PC-9 (cell line): ENCODE measurements at regions not wholly inside any gene's neighbourhood (a gene's known extent, or its start where the extent isn't known, plus 50 kb on each side); places are given as distances from the start of the nearest gene placed in this dataset.

ENCODE experiments used
- BruUV-seq: library from RNA; stranded (reverse); fragments of 400-500 nt; replicated peaks from 2 replicates; lab custom pipeline; 2021; lab: Mats Ljungman, UMichigan
- CTCF ChIA-PET: fragments of 300-600 bp; sonication (Branson Sonifier 250); formaldehyde crosslinking; loops from one replicate; lab custom pipeline; 2022; ENCODE audit warnings: antibody characterized with exemption; lab: Charles Lee
- POLR2A ChIA-PET: fragments of 300-600 bp; sonication (Branson Sonifier 250); formaldehyde crosslinking; loops from one replicate; lab custom pipeline; 2022; ENCODE audit warnings: antibody characterized with exemption; ENCODE audit not compliant: unreplicated experiment; lab: Charles Lee
- DNase-seq, 2 experiments: peaks; one replicate each; pipeline versions ENCODE4 v3.0.0 to v3.0.0-alpha.2; 2015 to 2022; ENCODE audit warnings: mixed read lengths in 1 of 2
- H2AFZ ChIP-seq: fragments of 200-600 bp; sonication (generic); 2 replicates; pipeline ENCODE4 v1.8.1; 2017; ENCODE audit warnings: antibody characterized with exemption
- H3F3A ChIP-seq: fragments of 200-600 bp; sonication (generic); 2 replicates; pipeline ENCODE4 v1.8.1; 2017; ENCODE audit warnings: antibody characterized with exemption, mild to moderate bottlenecking, low read depth; ENCODE audit not compliant: insufficient read depth
- H3K27ac ChIP-seq: fragments of 200-600 bp; sonication (generic); 2 replicates; pipeline ENCODE4 v1.6.1; 2016; ENCODE audit warnings: mixed run types
- H3K27me3 ChIP-seq: fragments of 200-600 bp; sonication (generic); 2 replicates; pipeline ENCODE4 v1.6.1; 2016; ENCODE audit warnings: low read depth, mixed run types; ENCODE audit not compliant: insufficient read depth
- H3K36me3 ChIP-seq: fragments of 200-600 bp; sonication (generic); 2 replicates; pipeline ENCODE4 v1.6.1; 2016; ENCODE audit warnings: low read depth, mixed run types
- H3K4me1 ChIP-seq: fragments of 200-600 bp; sonication (generic); replicated peaks from 2 replicates; pipeline ENCODE4 v1.6.1; 2016; ENCODE audit warnings: mixed run types; ENCODE audit not compliant: insufficient read depth
- H3K4me2 ChIP-seq: fragments of 200-600 bp; sonication (generic); 2 replicates; pipeline ENCODE4 v1.6.1; 2017; ENCODE audit warnings: mixed run types
- H3K4me3 ChIP-seq: fragments of 200-600 bp; sonication (generic); 2 replicates; pipeline ENCODE4 v1.6.1; 2016; ENCODE audit warnings: mixed run types
- H3K79me2 ChIP-seq: fragments of 200-600 bp; sonication (generic); 2 replicates; pipeline ENCODE4 v1.6.1; 2017; ENCODE audit warnings: low read depth, mixed run types
- H3K9me2 ChIP-seq: fragments of 200-600 bp; sonication (generic); 2 replicates; pipeline ENCODE4 v1.8.1; 2017; ENCODE audit warnings: mild to moderate bottlenecking; ENCODE audit not compliant: insufficient read depth
- H3K9me3 ChIP-seq: fragments of 200-600 bp; sonication (generic); 2 replicates; pipeline ENCODE4 v1.8.1; 2016; ENCODE audit warnings: low read depth; ENCODE audit not compliant: insufficient read depth
- H4K20me1 ChIP-seq: fragments of 200-600 bp; sonication (generic); 2 replicates; pipeline ENCODE4 v1.8.1; 2017; ENCODE audit not compliant: insufficient read depth
- EZH2 ChIP-seq: fragments of 200-600 bp; sonication (generic); IDR thresholded peaks from 2 replicates; pipeline ENCODE4 v1.8.0; 2017; ENCODE audit warnings: antibody characterized with exemption, low read depth
- intact Hi-C: fragments of 100-400 bp; cut with micrococcal nuclease; formaldehyde crosslinking; loops from one replicate; pipeline ENCODE4 v1.10.0; 2022; ENCODE audit not compliant: unreplicated experiment
- TF ChIP-seq, protein P1 (sequence below): fragments of 200-600 bp; sonication (generic); conservative IDR thresholded peaks from 2 replicates; pipeline ENCODE4 v1.6.1; 2017; ENCODE audit warnings: mixed run types, antibody characterized with exemption, mild to moderate bottlenecking, moderate library complexity

DNA sequence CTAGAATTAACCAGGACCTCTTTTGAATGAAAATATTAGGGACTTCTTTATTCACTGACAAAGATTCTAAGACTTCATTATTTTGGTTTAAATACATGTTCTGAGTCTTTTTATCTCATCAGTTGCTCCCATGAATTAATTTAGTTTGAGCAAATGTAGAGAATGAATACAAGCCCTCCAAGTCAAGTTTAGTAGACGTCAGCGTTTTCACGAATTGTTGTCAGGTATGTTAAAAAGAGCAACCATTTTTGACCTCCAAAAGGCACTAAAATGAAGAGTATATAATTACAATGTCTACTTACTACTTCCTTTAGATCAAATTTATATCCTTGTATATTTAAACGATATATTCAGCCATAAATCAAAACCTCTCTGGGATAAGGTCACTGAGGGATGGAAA lies 809.3 kb upstream of the CDH6 start:
- Histone ChIP-seq H3K79me2 (no peaks in the 10 kb centered on the region), H3K4me3 (no peak overlapping the region), H3K36me3 (no peaks in the 10 kb centered on the region), H2AFZ (no peak overlapping the region), H3K4me2 (no peak overlapping the region), H3F3A (no peaks in the 10 kb centered on the region), H4K20me1 (no peaks in the 10 kb centered on the region), H3K9me3 (no peaks in the 10 kb centered on the region), H3K27ac (no peak overlapping the region), H3K4me1 (no peaks in the 10 kb centered on the region), H3K27me3 (no peaks in the 10 kb centered on the region), H3K9me2 (no peaks in the 10 kb centered on the region; the same call in 1 of the 2 replicates)
- no TSS peak for BruUV-seq
- intact Hi-C loops: no loop called here
- ChIA-PET POLR2A (no interaction called here), CTCF (no interaction called here)
- DNase-seq: no peak
- TF ChIP-seq EZH2: no peak
- TF ChIP-seq, protein P1, sequence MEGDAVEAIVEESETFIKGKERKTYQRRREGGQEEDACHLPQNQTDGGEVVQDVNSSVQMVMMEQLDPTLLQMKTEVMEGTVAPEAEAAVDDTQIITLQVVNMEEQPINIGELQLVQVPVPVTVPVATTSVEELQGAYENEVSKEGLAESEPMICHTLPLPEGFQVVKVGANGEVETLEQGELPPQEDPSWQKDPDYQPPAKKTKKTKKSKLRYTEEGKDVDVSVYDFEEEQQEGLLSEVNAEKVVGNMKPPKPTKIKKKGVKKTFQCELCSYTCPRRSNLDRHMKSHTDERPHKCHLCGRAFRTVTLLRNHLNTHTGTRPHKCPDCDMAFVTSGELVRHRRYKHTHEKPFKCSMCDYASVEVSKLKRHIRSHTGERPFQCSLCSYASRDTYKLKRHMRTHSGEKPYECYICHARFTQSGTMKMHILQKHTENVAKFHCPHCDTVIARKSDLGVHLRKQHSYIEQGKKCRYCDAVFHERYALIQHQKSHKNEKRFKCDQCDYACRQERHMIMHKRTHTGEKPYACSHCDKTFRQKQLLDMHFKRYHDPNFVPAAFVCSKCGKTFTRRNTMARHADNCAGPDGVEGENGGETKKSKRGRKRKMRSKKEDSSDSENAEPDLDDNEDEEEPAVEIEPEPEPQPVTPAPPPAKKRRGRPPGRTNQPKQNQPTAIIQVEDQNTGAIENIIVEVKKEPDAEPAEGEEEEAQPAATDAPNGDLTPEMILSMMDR: no peak

DNA sequence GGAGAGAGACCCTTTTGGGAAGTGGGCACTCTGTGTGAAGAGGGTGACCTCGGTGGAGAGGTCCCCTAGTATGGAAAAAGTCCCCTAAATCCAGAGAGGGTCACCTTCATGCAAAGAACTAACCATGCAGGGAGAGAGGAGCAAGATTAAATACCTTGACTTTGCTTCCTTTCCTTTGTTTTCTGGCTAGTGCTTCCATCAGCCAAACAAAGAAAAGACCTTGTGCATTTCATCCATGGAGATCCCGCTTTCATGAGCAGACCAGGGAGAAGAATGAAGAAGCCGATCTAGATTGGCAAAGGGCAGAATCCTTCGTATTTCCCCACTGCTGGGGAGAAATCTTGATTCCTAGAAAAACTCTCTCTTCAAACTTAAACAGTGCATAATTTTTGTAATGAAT lies 813.3 kb upstream of the CDH6 start:
- Histone ChIP-seq H3F3A (no peaks in the 10 kb centered on the region), H3K4me1 (no peaks in the 10 kb centered on the region), H4K20me1 (0 out of 2 replicates have a peak, but pooled peaks cover 3% of the 10 kb centered on the region), H2AFZ (no peak overlapping the region), H3K9me2 (no peaks in the 10 kb centered on the region; the same call in 1 of the 2 replicates), H3K4me2 (no peak overlapping the region), H3K79me2 (no peaks in the 10 kb centered on the region), H3K27me3 (no peaks in the 10 kb centered on the region), H3K36me3 (no peaks in the 10 kb centered on the region), H3K9me3 (no peaks in the 10 kb centered on the region), H3K27ac (no peak overlapping the region), H3K4me3 (no peak overlapping the region)
- POLR2A ChIA-PET: no interaction called here
- no peak for DNase-seq
- intact Hi-C loops: no loop called here
- no TSS peak for BruUV-seq
- no peak for TF ChIP-seq EZH2
- TF ChIP-seq, protein P1: no peak
- CTCF ChIA-PET: no interaction called here

DNA sequence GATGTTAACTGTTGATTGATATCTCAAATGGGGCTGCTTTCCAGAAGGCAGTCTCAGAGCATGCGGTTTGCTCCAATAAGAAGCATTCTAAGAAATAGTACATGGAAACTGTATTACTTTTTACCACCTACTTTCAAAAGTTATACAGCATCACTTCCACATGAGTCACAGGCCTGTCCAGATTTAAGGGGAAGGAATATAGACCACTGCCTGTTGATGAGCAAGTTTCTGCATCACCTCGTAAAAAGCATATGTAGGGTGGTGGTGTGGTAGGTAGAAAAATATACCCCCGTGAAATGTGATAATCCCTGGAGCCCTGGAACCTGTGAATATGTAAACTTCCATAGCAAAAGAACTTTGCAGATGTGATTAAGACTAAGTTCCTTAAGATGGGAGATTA lies 816.6 kb upstream of the CDH6 start:
- peaks cover 9% of the 10 kb centered on the region; the same call in 1 of the 2 replicates for H4K20me1 ChIP-seq
- DNase-seq: no peak

More for the DNA sequence above, 816.6 kb upstream of the CDH6 start:
- H3K4me2 ChIP-seq: no peak overlapping the region
- TF ChIP-seq, protein P1: no peak
- TF ChIP-seq EZH2: no peak
- no TSS peak for BruUV-seq
- no peaks in the 10 kb centered on the region for H3F3A ChIP-seq
- H3K36me3 ChIP-seq: no peaks in the 10 kb centered on the region
- intact Hi-C loops: no loop called here
- no peak overlapping the region for H3K4me3 ChIP-seq
- H3K27me3 ChIP-seq: no peaks in the 10 kb centered on the region
- no peak overlapping the region for H3K27ac ChIP-seq
- H3K79me2 ChIP-seq: no peaks in the 10 kb centered on the region
- ChIA-PET CTCF (no interaction called here), POLR2A (no interaction called here)
- no peaks in the 10 kb centered on the region; the same call in 1 of the 2 replicates for H3K9me2 ChIP-seq
- H2AFZ ChIP-seq: no peak overlapping the region
- no peaks in the 10 kb centered on the region for H3K4me1 ChIP-seq
- H3K9me3 ChIP-seq: no peaks in the 10 kb centered on the region
